ENCODE measurements at regions not wholly inside any gene's neighbourhood (a gene's known extent, or its start where the extent isn't known, plus 50 kb on each side); places are given as distances from the start of the nearest gene placed in this dataset.

GRCh38 chr17:34813290-34813689 lies 148.0 kb downstream of the CCT6B start:
- Histone ChIP-seq H3K4me1 (no peaks in the 10 kb centered on the region), H3K27me3 (no peaks in the 10 kb centered on the region), H3K9me3 (no peaks in the 10 kb centered on the region), H3K4me3 (no peak overlapping the region), H3K27ac (no peak overlapping the region), H3K36me3 (no peaks in the 10 kb centered on the region)
- no peak for ATAC-seq
- WGBS (ENCODE audit: insufficient coverage, low coverage, low lambda C conversion rate, missing lambda C conversion rate), result 50% methylated on average over 5 of the region's 5 CpGs
- DNase-seq, result no peak
- intact Hi-C loops (cut with DNase I), result no loop called here
- TF ChIP-seq CTCF (IDR thresholded peaks at IDR 0.05) (no peak), POLR2A (IDR thresholded peaks at IDR 0.05) (no peak)

- H3K36me3 ChIP-seq, result no peaks in the 10 kb centered on the region
- no peak overlapping the region for H3K4me3 ChIP-seq
- H3K4me1 ChIP-seq, result no peaks in the 10 kb centered on the region
- WGBS (ENCODE audit: insufficient coverage, low coverage, low lambda C conversion rate, missing lambda C conversion rate), result 39% methylated on average over 2 of the region's 5 CpGs
- no peak overlapping the region for H3K27ac ChIP-seq
- no peaks in the 10 kb centered on the region for H3K9me3 ChIP-seq
- no peak for TF ChIP-seq CTCF (IDR thresholded peaks at IDR 0.05)
- no peak for TF ChIP-seq POLR2A (IDR thresholded peaks at IDR 0.05)
- DNase-seq, result no peak
- no peak for ATAC-seq
- H3K27me3 ChIP-seq, result no peaks in the 10 kb centered on the region
- intact Hi-C loops (cut with DNase I), result no loop called here
Observed at GRCh38 chr17:34811561-34811960, 149.7 kb downstream of the CCT6B start.

- H3K36me3 ChIP-seq, result no peaks in the 10 kb centered on the region
- H3K27me3 ChIP-seq, result no peaks in the 10 kb centered on the region
- intact Hi-C loops (cut with DNase I), result no loop called here
- no peak overlapping the region for H3K4me3 ChIP-seq
- no peak for DNase-seq
- no peaks in the 10 kb centered on the region for H3K9me3 ChIP-seq
- no peaks in the 10 kb centered on the region for H3K4me1 ChIP-seq
- no peak for ATAC-seq
- H3K27ac ChIP-seq, result no peak overlapping the region
- WGBS (ENCODE audit: insufficient coverage, low coverage, low lambda C conversion rate, missing lambda C conversion rate), result 20% methylated on average over 1 of the region's 1 CpG
- TF ChIP-seq POLR2A (IDR thresholded peaks at IDR 0.05), result no peak
- TF ChIP-seq CTCF (IDR thresholded peaks at IDR 0.05), result no peak
Observed at GRCh38 chr17:34800661-34801060, 160.6 kb downstream of the CCT6B start.

GRCh38 chr17:34799751-34800150 lies 161.5 kb downstream of the CCT6B start:
- no peak overlapping the region for H3K4me3 ChIP-seq
- H3K9me3 ChIP-seq, result no peaks in the 10 kb centered on the region
- no peaks in the 10 kb centered on the region for H3K27me3 ChIP-seq
- intact Hi-C loops (cut with DNase I), result no loop called here
- ATAC-seq (no peak), DNase-seq (no peak)
- no peaks in the 10 kb centered on the region for H3K4me1 ChIP-seq
- H3K27ac ChIP-seq, result no peak overlapping the region
- no peaks in the 10 kb centered on the region for H3K36me3 ChIP-seq
- TF ChIP-seq POLR2A (IDR thresholded peaks at IDR 0.05) (no peak), CTCF (IDR thresholded peaks at IDR 0.05) (no peak)
- 53% methylated on average over 6 of the region's 6 CpGs for WGBS (ENCODE audit: insufficient coverage, low coverage, low lambda C conversion rate, missing lambda C conversion rate)

GRCh38 chr17:34798581-34798980 lies 162.7 kb downstream of the CCT6B start:
- ATAC-seq (no peak), DNase-seq (no peak)
- no peaks in the 10 kb centered on the region for H3K4me1 ChIP-seq
- no peaks in the 10 kb centered on the region for H3K27me3 ChIP-seq
- no peaks in the 10 kb centered on the region for H3K36me3 ChIP-seq
- intact Hi-C loops (cut with DNase I), result no loop called here
- H3K4me3 ChIP-seq, result no peak overlapping the region
- TF ChIP-seq CTCF (IDR thresholded peaks at IDR 0.05), result no peak
- no peak for TF ChIP-seq POLR2A (IDR thresholded peaks at IDR 0.05)
- no peaks in the 10 kb centered on the region for H3K9me3 ChIP-seq
- H3K27ac ChIP-seq, result no peak overlapping the region

Data from right lobe of liver (tissue), 6 donors.